ENCODE measurements at regions not wholly inside any gene's neighbourhood (a gene's known extent, or its start where the extent isn't known, plus 50 kb on each side); places are given as distances from the start of the nearest gene placed in this dataset.

DNA sequence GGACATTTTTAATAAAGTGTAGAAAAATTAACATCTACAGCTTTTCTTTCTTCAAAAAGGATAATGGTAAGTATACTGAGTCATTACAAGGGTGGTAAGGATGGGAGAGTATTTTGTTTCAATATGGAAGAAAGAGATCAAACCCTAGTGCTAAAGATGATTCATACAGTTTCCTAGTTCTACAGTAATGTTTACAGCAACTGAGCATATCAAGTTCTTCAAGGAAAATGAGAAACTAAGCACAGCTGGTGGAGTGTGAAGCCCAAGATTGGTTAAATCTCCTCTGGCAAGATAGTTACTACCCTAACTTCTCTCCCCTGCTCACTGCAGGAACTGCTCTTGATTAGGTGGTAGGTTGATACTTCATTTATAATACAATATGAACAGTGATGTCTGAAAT lies 467.5 kb downstream of the XIRP2 start:
- DNase-seq (ENCODE audit: low read depth, low spot score) (no peak), FAIRE-seq (no peak)
- Histone ChIP-seq H3K9me3 (ENCODE audit: control insufficient read depth, low read depth, low read length) (no peaks in the 10 kb centered on the region), H3K9me1 (ENCODE audit: control insufficient read depth, extremely low read depth, insufficient read depth, low read length) (no peaks in the 10 kb centered on the region), H4K20me1 (ENCODE audit: control insufficient read depth, extremely low read depth, insufficient read depth, low read length) (no peaks in the 10 kb centered on the region), H3K27me3 (ENCODE audit: control insufficient read depth, extremely low read depth, insufficient read depth, low read length) (no peaks in the 10 kb centered on the region), H3K9ac (ENCODE audit: control insufficient read depth, extremely low read depth, insufficient read depth, low read length) (no peak overlapping the region), H3K27ac (ENCODE audit: control insufficient read depth, insufficient read depth, low read length) (no peak overlapping the region), H3K36me3 (ENCODE audit: control insufficient read depth in 2 of 2, extremely low read depth in 1 of 2, insufficient read depth in 2 of 2, low read length in 2 of 2) (no peaks in the 10 kb centered on the region), H2AFZ (ENCODE audit: control insufficient read depth, low read length) (no peak overlapping the region), H3K4me2 (ENCODE audit: control insufficient read depth, extremely low read depth, insufficient read depth, low read depth, low read length) (no peak overlapping the region), H3K79me2 (ENCODE audit: control insufficient read depth, insufficient read depth, low read length) (no peaks in the 10 kb centered on the region), H3K4me3 (ENCODE audit: control insufficient read depth in 2 of 3, extremely low read depth in 1 of 3, insufficient read depth in 2 of 3, low read depth in 1 of 3, low read length in 3 of 3) (no peak overlapping the region), H3K4me1 (ENCODE audit: control insufficient read depth, extremely low read depth, insufficient read depth, low read length) (no peaks in the 10 kb centered on the region)
- dilution Hi-C loops (cut with MboI; ENCODE audit: extremely low pct_ligation_motif_present, low sequenced_read_pairs) = no loop called here
- TF ChIP-seq CTCF (optimal IDR thresholded peaks at IDR 0.05 in 1 of 3, IDR thresholded peaks at IDR 0.05 in 1 of 3, conservative IDR thresholded peaks at IDR 0.05 in 1 of 3; ENCODE audit: extremely low read depth in 1 of 3, insufficient read depth in 2 of 3, low read length in 3 of 3) (no peak), EZH2 (IDR thresholded peaks at IDR 0.05; ENCODE audit: low read length) (no peak)

GRCh38 chr2:167353605-167354280 lies 465.5 kb downstream of the XIRP2 start:
- dilution Hi-C loops (cut with MboI; ENCODE audit: extremely low pct_ligation_motif_present, low sequenced_read_pairs) = no loop called here
- no peaks in the 10 kb centered on the region for H3K9me1 ChIP-seq (ENCODE audit: control insufficient read depth, extremely low read depth, insufficient read depth, low read length)
- FAIRE-seq = no peak

More at GRCh38 chr2:167353605-167354280, 465.5 kb downstream of the XIRP2 start:
- no peaks in the 10 kb centered on the region for H3K27me3 ChIP-seq (ENCODE audit: control insufficient read depth, extremely low read depth, insufficient read depth, low read length)
- no peaks in the 10 kb centered on the region for H3K36me3 ChIP-seq (ENCODE audit: control insufficient read depth in 2 of 2, extremely low read depth in 1 of 2, insufficient read depth in 2 of 2, low read length in 2 of 2)
- no peaks in the 10 kb centered on the region for H3K9me3 ChIP-seq (ENCODE audit: control insufficient read depth, low read depth, low read length)
- no peaks in the 10 kb centered on the region for H3K4me1 ChIP-seq (ENCODE audit: control insufficient read depth, extremely low read depth, insufficient read depth, low read length)
- H3K4me3 ChIP-seq (ENCODE audit: control insufficient read depth in 2 of 3, extremely low read depth in 1 of 3, insufficient read depth in 2 of 3, low read depth in 1 of 3, low read length in 3 of 3) = no peak overlapping the region
- H3K9ac ChIP-seq (ENCODE audit: control insufficient read depth, extremely low read depth, insufficient read depth, low read length) = no peak overlapping the region
- no peaks in the 10 kb centered on the region for H3K79me2 ChIP-seq (ENCODE audit: control insufficient read depth, insufficient read depth, low read length)
- no peak overlapping the region for H3K4me2 ChIP-seq (ENCODE audit: control insufficient read depth, extremely low read depth, insufficient read depth, low read depth, low read length)
- TF ChIP-seq CTCF (optimal IDR thresholded peaks at IDR 0.05 in 1 of 3, IDR thresholded peaks at IDR 0.05 in 1 of 3, conservative IDR thresholded peaks at IDR 0.05 in 1 of 3; ENCODE audit: extremely low read depth in 1 of 3, insufficient read depth in 2 of 3, low read length in 3 of 3) = no peak
- TF ChIP-seq EZH2 (IDR thresholded peaks at IDR 0.05; ENCODE audit: low read length) = no peak
- H2AFZ ChIP-seq (ENCODE audit: control insufficient read depth, low read length) = no peak overlapping the region
- no peaks in the 10 kb centered on the region for H4K20me1 ChIP-seq (ENCODE audit: control insufficient read depth, extremely low read depth, insufficient read depth, low read length)
- DNase-seq (ENCODE audit: low read depth, low spot score) = no peak
- H3K27ac ChIP-seq (ENCODE audit: control insufficient read depth, insufficient read depth, low read length) = no peak overlapping the region

Data from keratinocyte (primary cell).